Stomach (tissue), 8 donors: ENCODE measurements at regions not wholly inside any gene's neighbourhood (a gene's known extent, or its start where the extent isn't known, plus 50 kb on each side); places are given as distances from the start of the nearest gene placed in this dataset.

Experiments
- DNase-seq, 2 donors: peaks; one replicate each; pipeline versions ENCODE4 v3.0.0 to v3.0.0-alpha.2; 2013 to 2019
- H3K27ac ChIP-seq, 5 donors: fragments of 200-600 bp in 4 of 5; sonication (generic) in 4 of 5; one replicate each; pipeline ENCODE4 v1.5.1; 2013 to 2019; ENCODE audit warnings: mild to moderate bottlenecking in 1 of 5, moderate library complexity in 1 of 5
- H3K27me3 ChIP-seq, 3 donors: fragments of 200-600 bp; sonication (generic); one replicate each; pipeline ENCODE4 v1.5.1; 2017 to 2019; ENCODE audit warnings: mixed run types in 1 of 3
- H3K36me3 ChIP-seq, 4 donors: fragments of 200-600 bp; sonication (generic); 1 replicate in 3 of 4; 2 replicates in 1 of 4; pipeline ENCODE4 v1.5.1; 2016 to 2019
- H3K4me1 ChIP-seq, 4 donors: fragments of 200-600 bp; sonication (generic); one replicate each; pipeline ENCODE4 v1.5.1; 2016 to 2019
- H3K4me3 ChIP-seq, 4 donors: fragments of 200-600 bp; sonication (generic) in 3 of 4; one replicate each; pipeline ENCODE4 v1.5.1; 2016 to 2019; ENCODE audit warnings: mild to moderate bottlenecking in 1 of 4
- H3K9me3 ChIP-seq, 4 donors: fragments of 200-600 bp; sonication (generic); one replicate each; pipeline ENCODE4 v1.5.1; 2016 to 2019
- CTCF ChIP-seq, 7 experiments: fragments of 450-650 bp in 4 of 7; fragments of 200-600 bp in 3 of 7; sonication (generic) in 3 of 7; IDR thresholded peaks; one replicate each; pipeline ENCODE4 v1.5.1; 2016 to 2019; ENCODE audit warnings: antibody characterized with exemption in 7 of 7, control low read depth in 2 of 7, mild to moderate bottlenecking in 1 of 7
- EP300 ChIP-seq: sonication (generic); formaldehyde crosslinking; IDR thresholded peaks from one replicate; pipeline ENCODE4 v1.6.1; 2017; ENCODE audit warnings: antibody characterized with exemption
- POLR2A ChIP-seq, 4 donors: fragments of 450-650 bp; IDR thresholded peaks; one replicate each; pipeline ENCODE4 v1.6.1; 2016; ENCODE audit warnings: antibody characterized with exemption in 4 of 4, control low read depth in 2 of 4, mild to moderate bottlenecking in 1 of 4, moderate library complexity in 1 of 4
- POLR2AphosphoS5 ChIP-seq, 3 donors: sonication (generic); formaldehyde crosslinking; IDR thresholded peaks; one replicate each; pipeline ENCODE4 v1.6.1; 2016; ENCODE audit warnings: antibody characterized with exemption in 3 of 3
- WGBS, 5 donors: extraction: QIAGEN DNeasy Blood & Tissue Kit in 3 of 5; methylation state at CpG; one replicate each; pipeline versions ENCODE4 v1.1.5 to v1.1.7; 2013 to 2018; 5-methylcytosine and 5-hydroxymethylcytosine counted together
- intact Hi-C: fragments of 100-400 bp; cut with DNase I; formaldehyde crosslinking; loops from one replicate; pipeline ENCODE4 v1.15.1; 2023; ENCODE audit warnings: low total_unique reads
- donor health status: healthy with polysubstance abuse.
- donor health status: Bipolar disorder and iron deficiency.
- donor health status: healthy.

- no peaks in the 10 kb centered on the region for H3K36me3 ChIP-seq
- no peak for DNase-seq
- H3K27ac ChIP-seq, result no peak overlapping the region
- no peaks in the 10 kb centered on the region for H3K4me1 ChIP-seq
- no peak overlapping the region for H3K4me3 ChIP-seq
- H3K9me3 ChIP-seq, result peaks cover 0 to 7% (median 0%) of the 10 kb centered on the region in 4 donors
- intact Hi-C loops, result no loop called here
- TF ChIP-seq POLR2A (IDR thresholded peaks at IDR 0.05), result no peak
- no peak for TF ChIP-seq CTCF (IDR thresholded peaks at IDR 0.05)
- no peak for TF ChIP-seq POLR2AphosphoS5 (IDR thresholded peaks at IDR 0.05)
- TF ChIP-seq EP300, result no peak
- H3K27me3 ChIP-seq, result no peaks in the 10 kb centered on the region
Observed at GRCh38 chr4:180541678-180542077, 1701.5 kb upstream of the TENM3 start.

- no peaks in the 10 kb centered on the region for H3K36me3 ChIP-seq
Observed at GRCh38 chr4:180542445-180543100, 1700.6 kb upstream of the TENM3 start.

GRCh38 chr4:180550106-180550505 is 1693.1 kb upstream of the TENM3 start:
- Histone ChIP-seq H3K27me3 (no peaks in the 10 kb centered on the region), H3K27ac (no peak overlapping the region), H3K4me3 (no peak overlapping the region), H3K36me3 (no peaks in the 10 kb centered on the region), H3K4me1 (no peaks in the 10 kb centered on the region), H3K9me3 (peaks cover 0 to 10% (median 0%) of the 10 kb centered on the region in 4 donors)
- no peak for TF ChIP-seq POLR2A (IDR thresholded peaks at IDR 0.05)
- TF ChIP-seq EP300, result no peak
- no peak for TF ChIP-seq CTCF (IDR thresholded peaks at IDR 0.05)
- no peak for TF ChIP-seq POLR2AphosphoS5 (IDR thresholded peaks at IDR 0.05)
- no peak for DNase-seq
- WGBS, 5 donors, result 25 to 84% (median 53%) methylated on average over 6 of the region's 6 CpGs
- intact Hi-C loops, result no loop called here

More at GRCh38 chr4:180542445-180543100, 1700.6 kb upstream of the TENM3 start:
- intact Hi-C loops, result no loop called here
- Histone ChIP-seq H3K4me3 (no peak overlapping the region), H3K4me1 (no peaks in the 10 kb centered on the region), H3K27me3 (no peaks in the 10 kb centered on the region), H3K27ac (no peak overlapping the region), H3K9me3 (peaks cover 0 to 7% (median 0%) of the 10 kb centered on the region in 4 donors)
- WGBS, 5 donors, result 40 to 58% (median 58%) methylated on average over 5 of the region's 5 CpGs
- no peak for TF ChIP-seq CTCF (IDR thresholded peaks at IDR 0.05)
- no peak for TF ChIP-seq POLR2A (IDR thresholded peaks at IDR 0.05)
- no peak for TF ChIP-seq EP300
- TF ChIP-seq POLR2AphosphoS5 (IDR thresholded peaks at IDR 0.05), result no peak
- DNase-seq, result peak in 1 of 2 donors; percentile 69

- 60 to 70% (median 68%) methylated on average over 3 of the region's 3 CpGs for WGBS, 5 donors
- Histone ChIP-seq H3K4me1 (no peaks in the 10 kb centered on the region), H3K9me3 (no peaks in the 10 kb centered on the region), H3K36me3 (no peaks in the 10 kb centered on the region), H3K27me3 (no peaks in the 10 kb centered on the region), H3K4me3 (no peak overlapping the region), H3K27ac (no peak overlapping the region)
- no peak for DNase-seq
- TF ChIP-seq CTCF (IDR thresholded peaks at IDR 0.05), result no peak
- no peak for TF ChIP-seq EP300
- TF ChIP-seq POLR2A (IDR thresholded peaks at IDR 0.05), result no peak
- TF ChIP-seq POLR2AphosphoS5 (IDR thresholded peaks at IDR 0.05), result no peak
- intact Hi-C loops, result no loop called here
Observed at GRCh38 chr4:180557348-180557747, 1685.9 kb upstream of the TENM3 start.
